Mucosa of descending colon (tissue), 3 donors: ENCODE measurements at regions not wholly inside any gene's neighbourhood (a gene's known extent, or its start where the extent isn't known, plus 50 kb on each side); places are given as distances from the start of the nearest gene placed in this dataset.

ENCODE experiments used
- ATAC-seq: fragments of 200-7000 bp; cut with Tn5 transposase; one replicate; pipeline ENCODE4 v1.9.1; 2020; ENCODE audit warnings: mild to moderate bottlenecking, moderate library complexity
- DNase-seq, 3 donors: peaks; one replicate each; pipeline ENCODE4 v3.0.0-alpha.2; 2020
- H3K36me3 ChIP-seq: fragments of 200-600 bp; one replicate; pipeline ENCODE4 v1.8.0; 2021; ENCODE audit warnings: low read depth, mild to moderate bottlenecking
- H3K4me1 ChIP-seq: fragments of 200-600 bp; one replicate; pipeline ENCODE4 v1.8.0; 2021; ENCODE audit warnings: low read depth, mild to moderate bottlenecking
- H3K4me3 ChIP-seq: fragments of 200-600 bp; one replicate; pipeline ENCODE4 v1.8.0; 2021; ENCODE audit warnings: mild to moderate bottlenecking
- H3K9me3 ChIP-seq: fragments of 200-600 bp; one replicate; pipeline ENCODE4 v1.8.0; 2021; ENCODE audit warnings: mild to moderate bottlenecking
- intact Hi-C, 2 donors: fragments of 100-400 bp; cut with DNase I in 1 of 2; cut with micrococcal nuclease in 1 of 2; formaldehyde crosslinking; loops; one replicate each; pipeline versions ENCODE4 v1.11.0 to v1.11.1; 2022; cut with DNase I, micrococcal nuclease
- TF ChIP-seq, protein P1 (sequence below): fragments of 200-600 bp; IDR thresholded peaks from one replicate; pipeline ENCODE4 v1.8.0; 2022; ENCODE audit warnings: antibody characterized with exemption, mild to moderate bottlenecking
- donor health status: DM: no; HTN: no; CAD: no; lungs with moderate emphysema.
- donor health status: DM: no; HTN: no; CAD: no.
- donor health status: DM: no; HTN: yes; CAD: no.

DNA sequence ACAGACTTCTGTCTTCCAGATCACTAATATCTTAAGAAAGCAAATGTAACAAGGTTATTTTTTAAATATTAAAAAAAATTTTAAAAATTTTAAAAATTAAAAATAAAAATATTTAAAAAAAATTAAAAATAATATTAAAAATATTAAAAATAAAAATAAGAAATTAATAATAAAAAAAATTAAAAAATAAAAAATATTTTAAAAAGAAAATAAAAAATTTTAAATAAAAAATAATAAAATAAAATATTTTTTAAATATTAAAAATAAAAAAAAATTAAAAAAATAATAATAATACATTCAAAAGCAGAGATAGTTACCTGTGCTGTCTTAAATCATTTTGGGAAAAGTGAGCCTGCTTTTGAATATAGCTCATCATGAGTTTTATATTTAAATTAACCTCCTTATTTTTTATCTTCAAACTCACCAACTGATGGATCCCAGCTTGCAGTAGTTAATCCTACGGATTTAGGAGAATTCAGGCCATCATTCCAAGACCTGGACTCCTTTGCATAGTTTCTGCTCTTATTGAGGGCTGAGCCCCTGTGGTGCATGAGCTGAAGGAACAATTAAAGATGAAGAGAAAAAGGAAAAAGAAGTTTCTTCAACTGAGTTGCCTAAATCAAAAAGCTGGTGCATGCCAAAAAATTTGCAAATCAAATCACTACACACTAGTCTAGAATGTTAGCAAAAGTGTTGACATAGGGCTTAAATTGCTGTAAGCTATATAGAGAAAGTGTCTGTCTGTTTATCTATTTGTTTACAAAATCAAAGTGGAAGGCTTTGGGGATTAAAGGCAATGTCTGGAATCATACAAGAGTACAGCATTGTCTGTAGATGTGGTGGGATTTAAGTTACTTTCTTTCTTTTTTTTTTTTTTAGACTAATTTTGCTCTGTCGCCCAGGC, 50.5 kb upstream of the ZNF438 start:
- no peaks in the 10 kb centered on the region for H3K4me1 ChIP-seq
- intact Hi-C loops: no loop called here
- no peaks in the 10 kb centered on the region for H3K9me3 ChIP-seq
- ATAC-seq (no peak), DNase-seq (no peak)
- no peaks in the 10 kb centered on the region for H3K36me3 ChIP-seq
- H3K4me3 ChIP-seq: no peak overlapping the region
- TF ChIP-seq, protein P1, sequence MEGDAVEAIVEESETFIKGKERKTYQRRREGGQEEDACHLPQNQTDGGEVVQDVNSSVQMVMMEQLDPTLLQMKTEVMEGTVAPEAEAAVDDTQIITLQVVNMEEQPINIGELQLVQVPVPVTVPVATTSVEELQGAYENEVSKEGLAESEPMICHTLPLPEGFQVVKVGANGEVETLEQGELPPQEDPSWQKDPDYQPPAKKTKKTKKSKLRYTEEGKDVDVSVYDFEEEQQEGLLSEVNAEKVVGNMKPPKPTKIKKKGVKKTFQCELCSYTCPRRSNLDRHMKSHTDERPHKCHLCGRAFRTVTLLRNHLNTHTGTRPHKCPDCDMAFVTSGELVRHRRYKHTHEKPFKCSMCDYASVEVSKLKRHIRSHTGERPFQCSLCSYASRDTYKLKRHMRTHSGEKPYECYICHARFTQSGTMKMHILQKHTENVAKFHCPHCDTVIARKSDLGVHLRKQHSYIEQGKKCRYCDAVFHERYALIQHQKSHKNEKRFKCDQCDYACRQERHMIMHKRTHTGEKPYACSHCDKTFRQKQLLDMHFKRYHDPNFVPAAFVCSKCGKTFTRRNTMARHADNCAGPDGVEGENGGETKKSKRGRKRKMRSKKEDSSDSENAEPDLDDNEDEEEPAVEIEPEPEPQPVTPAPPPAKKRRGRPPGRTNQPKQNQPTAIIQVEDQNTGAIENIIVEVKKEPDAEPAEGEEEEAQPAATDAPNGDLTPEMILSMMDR: no peak

DNA sequence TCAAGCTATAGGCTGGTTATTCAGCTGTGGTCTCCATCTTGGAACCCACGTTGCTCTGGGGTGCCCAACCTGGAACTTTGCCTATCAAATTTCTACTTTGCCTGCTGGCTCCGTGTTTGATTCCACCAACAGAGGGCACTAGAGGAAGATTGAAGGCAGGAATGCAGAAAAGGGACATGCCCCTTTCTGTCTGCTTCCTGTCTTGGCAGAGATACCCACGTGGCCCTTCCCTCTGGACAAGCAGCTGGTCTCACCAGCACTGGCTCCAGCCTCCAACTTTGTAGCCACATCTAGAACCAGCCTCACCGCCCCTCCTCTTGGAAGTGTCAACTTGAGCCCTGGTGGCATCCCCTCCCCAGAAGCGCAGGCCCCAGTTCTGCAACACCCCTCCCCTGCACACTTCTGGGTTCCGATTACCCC, 52.1 kb upstream of the ZNF438 start:
- Histone ChIP-seq H3K4me3 (no peak overlapping the region), H3K4me1 (no peaks in the 10 kb centered on the region), H3K9me3 (no peaks in the 10 kb centered on the region), H3K36me3 (no peaks in the 10 kb centered on the region)
- ATAC-seq (peak; percentile 82), DNase-seq (peak in 2 of 3 donors; percentile 40 to 70)
- TF ChIP-seq, protein P1: peak; percentile 15
- intact Hi-C loops: no loop called here

DNA sequence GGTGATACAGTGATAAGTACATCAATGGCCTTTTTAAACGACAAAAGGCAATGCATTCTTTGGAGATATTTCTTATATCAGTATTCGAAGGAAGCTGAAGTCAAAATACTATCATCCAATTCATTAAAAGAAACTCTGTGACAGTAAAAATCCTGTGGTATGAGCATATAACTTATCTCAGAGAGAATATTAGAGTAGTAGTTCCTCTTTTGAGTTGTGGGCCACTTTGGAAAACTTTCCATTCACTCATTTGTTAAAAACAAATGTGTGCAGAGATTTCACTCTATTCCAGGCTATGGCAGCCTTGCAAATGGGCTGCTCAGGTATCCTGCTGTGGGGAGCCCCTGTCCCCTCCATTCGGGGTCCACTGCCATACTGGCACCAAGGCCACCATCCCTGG, 55.3 kb upstream of the ZNF438 start:
- Histone ChIP-seq H3K9me3 (no peaks in the 10 kb centered on the region), H3K4me3 (no peak overlapping the region), H3K4me1 (no peaks in the 10 kb centered on the region), H3K36me3 (no peaks in the 10 kb centered on the region)
- intact Hi-C loops: no loop called here
- DNase-seq: no peak
- no peak for ATAC-seq
- TF ChIP-seq, protein P1: no peak

GRCh38 chr10:31087851-31088250, 56.2 kb upstream of the ZNF438 start:
- no peaks in the 10 kb centered on the region for H3K4me1 ChIP-seq
- H3K4me3 ChIP-seq: no peak overlapping the region
- no peaks in the 10 kb centered on the region for H3K36me3 ChIP-seq
- DNase-seq (no peak), ATAC-seq (no peak)
- intact Hi-C loops: no loop called here
- TF ChIP-seq, protein P1: no peak
- no peaks in the 10 kb centered on the region for H3K9me3 ChIP-seq

GRCh38 chr10:31090894-31091607, 59.4 kb upstream of the ZNF438 start:
- no peaks in the 10 kb centered on the region for H3K9me3 ChIP-seq
- intact Hi-C loops: no loop called here
- TF ChIP-seq, protein P1: no peak
- no peaks in the 10 kb centered on the region for H3K36me3 ChIP-seq
- DNase-seq (no peak), ATAC-seq (no peak)
- no peaks in the 10 kb centered on the region for H3K4me1 ChIP-seq
- no peak overlapping the region for H3K4me3 ChIP-seq
